ENCODE measurements at regions not wholly inside any gene's neighbourhood (a gene's known extent, or its start where the extent isn't known, plus 50 kb on each side); places are given as distances from the start of the nearest gene placed in this dataset.

- TF ChIP-seq EZH2 (IDR thresholded peaks at IDR 0.05; ENCODE audit: borderline replicate concordance, control insufficient read depth, low read depth, low read length) (no peak), CHD1 (IDR thresholded peaks at IDR 0.05; ENCODE audit: low read depth, low read length) (no peak), CTCF (IDR thresholded peaks at IDR 0.05 in 2 of 3, conservative IDR thresholded peaks at IDR 0.05 in 1 of 3; ENCODE audit: control insufficient read depth in 2 of 3, extremely low read depth in 1 of 3, insufficient read depth in 1 of 3, low read depth in 3 of 3, low read length in 3 of 3) (no peak), CBFB (IDR thresholded peaks at IDR 0.05; ENCODE audit: low read depth) (no peak), SPI1 (IDR thresholded peaks at IDR 0.05; ENCODE audit: borderline replicate concordance, insufficient read depth, low read depth, low read length) (no peak)
These were observed 66.8 kb upstream of the CTLA4 start for GRCh38 chr2:203800783-203801182.
